Mesendoderm (in vitro differentiated cells): ENCODE measurements at regions not wholly inside any gene's neighbourhood (a gene's known extent, or its start where the extent isn't known, plus 50 kb on each side); places are given as distances from the start of the nearest gene placed in this dataset.
"Not testable (repeated sequence)": the region's sequence is repeated elsewhere in the genome, so short reads cannot be mapped to it uniquely, and the experiment has no call there.

Experiments
- DNase-seq: peaks from one replicate; pipeline ENCODE4 v3.0.0; 2013
- H2AK5ac ChIP-seq: 2 replicates; pipeline ENCODE4 v1.6.1; 2013; ENCODE audit warnings: low read length, inconsistent platforms
- H2BK120ac ChIP-seq: 2 replicates; pipeline ENCODE4 v1.6.1; 2013; ENCODE audit warnings: low read depth, mild to moderate bottlenecking, low read length, moderate library complexity, mixed read lengths
- H2BK15ac ChIP-seq: replicated peaks from 2 replicates; pipeline ENCODE4 v1.6.1; 2013; ENCODE audit warnings: low read depth, mild to moderate bottlenecking, moderate library complexity
- H2BK5ac ChIP-seq: 2 replicates; pipeline ENCODE4 v1.6.1; 2013; ENCODE audit warnings: low read length, inconsistent platforms
- H3K18ac ChIP-seq: 2 replicates; pipeline ENCODE4 v1.6.1; 2013; ENCODE audit warnings: mild to moderate bottlenecking, low read length, mixed read lengths
- H3K23ac ChIP-seq: one replicate; pipeline ENCODE4 v1.6.1; 2013; ENCODE audit warnings: low read length
- H3K27ac ChIP-seq: 2 replicates; pipeline ENCODE4 v1.5.1; 2013; ENCODE audit warnings: low read depth, mild to moderate bottlenecking, inconsistent platforms, low read length, moderate library complexity
- H3K27me3 ChIP-seq: 2 replicates; pipeline ENCODE4 v1.6.1; 2013; ENCODE audit warnings: low read length, control low read depth, mild to moderate bottlenecking, inconsistent platforms; ENCODE audit not compliant: insufficient read depth, poor library complexity
- H3K36me3 ChIP-seq: 2 replicates; pipeline ENCODE4 v1.6.1; 2013; ENCODE audit warnings: low read length, inconsistent platforms; ENCODE audit not compliant: control insufficient read depth, insufficient read depth
- H3K4ac ChIP-seq: one replicate; pipeline ENCODE4 v1.6.1; 2013; ENCODE audit warnings: low read depth, mild to moderate bottlenecking, low read length, moderate library complexity
- H3K4me1 ChIP-seq: 2 replicates; pipeline ENCODE4 v1.6.1; 2013; ENCODE audit warnings: low read depth, low read length, inconsistent platforms; ENCODE audit not compliant: control insufficient read depth
- H3K4me2 ChIP-seq: 2 replicates; pipeline ENCODE4 v1.6.1; 2013; ENCODE audit warnings: low read length
- H3K4me3 ChIP-seq: 2 replicates; pipeline ENCODE4 v1.5.1; 2013; ENCODE audit warnings: mild to moderate bottlenecking, low read length
- H3K56ac ChIP-seq: one replicate; pipeline ENCODE4 v1.6.1; 2013; ENCODE audit warnings: low read length
- H3K79me1 ChIP-seq: 2 replicates; pipeline ENCODE4 v1.6.1; 2013; ENCODE audit warnings: low read length, inconsistent platforms
- H3K79me2 ChIP-seq: 2 replicates; pipeline ENCODE4 v1.6.1; 2013; ENCODE audit warnings: mild to moderate bottlenecking, low read length; ENCODE audit not compliant: control insufficient read depth, insufficient read depth
- H3K9ac ChIP-seq: 2 replicates; pipeline ENCODE4 v1.6.1; 2013; ENCODE audit warnings: low read length, inconsistent platforms
- H4K5ac ChIP-seq: one replicate; pipeline ENCODE4 v1.6.1; 2013; ENCODE audit warnings: low read length
- H4K8ac ChIP-seq: one replicate; pipeline ENCODE4 v1.6.1; 2013; ENCODE audit warnings: low read depth, mild to moderate bottlenecking, control low read depth, low read length, moderate library complexity
- WGBS: extraction: QIAGEN DNeasy Blood & Tissue Kit; methylation state at CpG from one replicate; pipeline ENCODE4 v1.1.7; 2013; ENCODE audit warnings: low lambda C conversion rate, missing lambda C conversion rate; ENCODE audit not compliant: insufficient coverage; ENCODE audit errors: extremely low coverage; 5-methylcytosine and 5-hydroxymethylcytosine counted together

GRCh38 chr20:26006164-26006563, 309.5 kb upstream of the ZNF337 start:
- WGBS = no CpG with 5 or more reads among the region's 4 CpGs
- not testable (repeated sequence) for H3K79me1 ChIP-seq, H3K4me1 ChIP-seq

DNA sequence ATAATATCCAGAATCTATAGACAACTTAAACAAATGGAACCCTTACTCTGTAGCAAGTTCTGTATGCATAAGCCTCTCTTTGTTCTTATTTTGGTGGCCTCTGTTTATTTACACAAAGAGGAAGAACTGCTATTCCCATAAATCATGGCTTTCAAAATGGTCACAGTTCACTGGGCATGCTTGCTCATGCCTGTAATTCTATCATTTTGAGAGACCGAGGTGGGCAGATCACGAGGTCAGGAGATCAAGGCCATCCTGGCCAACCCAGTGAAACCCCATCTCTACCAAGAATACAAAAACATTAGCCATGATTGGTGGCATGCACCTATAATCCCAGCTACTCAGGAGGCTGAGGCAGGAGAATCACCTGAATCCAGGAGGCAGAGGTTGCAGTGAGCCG, 307.3 kb upstream of the ZNF337 start:
- H3K4ac ChIP-seq, H3K56ac ChIP-seq, H3K18ac ChIP-seq, H3K79me1 ChIP-seq, DNase-seq, H4K8ac ChIP-seq, H3K36me3 ChIP-seq, H2BK120ac ChIP-seq, H3K27ac ChIP-seq, H3K27me3 ChIP-seq, H3K4me3 ChIP-seq, H3K79me2 ChIP-seq, H2BK5ac ChIP-seq, H4K5ac ChIP-seq, H2AK5ac ChIP-seq, H3K4me1 ChIP-seq, H3K4me2 ChIP-seq, H3K9ac ChIP-seq, H2BK15ac ChIP-seq, H3K23ac ChIP-seq: not testable (repeated sequence)
- no CpG with 5 or more reads among the region's 3 CpGs for WGBS

More at GRCh38 chr20:26006164-26006563, 309.5 kb upstream of the ZNF337 start:
- H4K5ac ChIP-seq, H3K4ac ChIP-seq, H3K36me3 ChIP-seq, H2BK5ac ChIP-seq, H3K4me3 ChIP-seq, H4K8ac ChIP-seq, H3K56ac ChIP-seq, H3K79me2 ChIP-seq, H3K9ac ChIP-seq, H2BK15ac ChIP-seq, H3K27ac ChIP-seq, H2AK5ac ChIP-seq, H2BK120ac ChIP-seq, H3K27me3 ChIP-seq, H3K4me2 ChIP-seq, DNase-seq, H3K18ac ChIP-seq, H3K23ac ChIP-seq: not testable (repeated sequence)

DNA sequence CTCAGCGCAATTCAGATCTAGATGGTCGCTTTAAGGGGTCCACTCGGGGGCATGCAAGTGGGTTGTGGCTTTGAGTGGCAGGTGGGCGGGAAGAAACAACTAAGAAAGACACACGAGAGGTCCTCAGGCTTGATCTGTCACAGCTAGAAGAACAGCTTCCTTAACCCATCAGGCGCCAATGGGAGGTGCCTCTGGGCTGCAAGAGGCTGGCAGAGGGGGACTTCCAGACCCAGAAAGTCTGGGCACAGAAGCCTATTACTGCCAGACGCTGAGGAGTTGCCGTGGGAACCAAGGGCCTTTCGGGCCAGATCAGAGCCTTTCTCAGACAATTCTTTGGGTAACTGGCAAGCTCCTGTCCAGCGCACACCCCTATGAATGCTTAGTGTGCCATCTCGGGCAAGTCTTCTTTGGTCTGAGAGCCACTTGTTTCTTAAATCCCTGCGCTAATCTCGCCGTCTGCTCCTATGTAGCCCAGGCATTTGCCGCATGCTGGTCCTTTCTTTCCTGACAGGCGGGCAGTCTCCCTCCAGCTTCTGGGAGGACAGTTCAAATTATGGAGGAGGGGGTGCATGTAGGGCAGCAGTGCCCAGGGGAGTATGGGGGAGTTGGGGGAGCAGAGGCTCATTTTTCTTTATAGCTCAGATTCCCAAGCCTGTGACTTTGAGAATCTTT, 300.9 kb upstream of the ZNF337 start:
- not testable (repeated sequence) for H3K4me3 ChIP-seq, H4K8ac ChIP-seq, H3K27me3 ChIP-seq, H3K4ac ChIP-seq, H3K23ac ChIP-seq, H2BK5ac ChIP-seq, H3K79me1 ChIP-seq, H3K4me1 ChIP-seq, H2BK15ac ChIP-seq, H3K4me2 ChIP-seq, H3K27ac ChIP-seq, H4K5ac ChIP-seq, H3K36me3 ChIP-seq, H3K18ac ChIP-seq, H2BK120ac ChIP-seq, H2AK5ac ChIP-seq, H3K56ac ChIP-seq, H3K9ac ChIP-seq, H3K79me2 ChIP-seq, DNase-seq
- no CpG with 5 or more reads among the region's 16 CpGs for WGBS

GRCh38 chr20:25992146-25992545, 295.5 kb upstream of the ZNF337 start:
- no peak overlapping the region for H3K4me2 ChIP-seq
- no peak overlapping the region for H2BK5ac ChIP-seq
- H3K23ac ChIP-seq = no peak overlapping the region
- H3K4ac ChIP-seq = no peak overlapping the region
- H2BK15ac ChIP-seq = no peak overlapping the region
- H3K18ac ChIP-seq = no peak overlapping the region
- H3K36me3 ChIP-seq = no peaks in the 10 kb centered on the region
- H3K79me2 ChIP-seq = no peaks in the 10 kb centered on the region
- H3K27me3 ChIP-seq = no peaks in the 10 kb centered on the region
- no peak overlapping the region for H3K4me3 ChIP-seq
- no peak overlapping the region for H4K5ac ChIP-seq
- H2BK120ac ChIP-seq = no peak overlapping the region
- DNase-seq = no peak
- no CpG with 5 or more reads among the region's 16 CpGs for WGBS
- no peak overlapping the region for H4K8ac ChIP-seq
- no peak overlapping the region for H3K27ac ChIP-seq
- peak overlapping the region; percentile 49 for H3K56ac ChIP-seq
- H3K79me1 ChIP-seq = no peaks in the 10 kb centered on the region
- H2AK5ac ChIP-seq = no peak overlapping the region
- H3K4me1 ChIP-seq = no peaks in the 10 kb centered on the region
- H3K9ac ChIP-seq = no peak overlapping the region

DNA sequence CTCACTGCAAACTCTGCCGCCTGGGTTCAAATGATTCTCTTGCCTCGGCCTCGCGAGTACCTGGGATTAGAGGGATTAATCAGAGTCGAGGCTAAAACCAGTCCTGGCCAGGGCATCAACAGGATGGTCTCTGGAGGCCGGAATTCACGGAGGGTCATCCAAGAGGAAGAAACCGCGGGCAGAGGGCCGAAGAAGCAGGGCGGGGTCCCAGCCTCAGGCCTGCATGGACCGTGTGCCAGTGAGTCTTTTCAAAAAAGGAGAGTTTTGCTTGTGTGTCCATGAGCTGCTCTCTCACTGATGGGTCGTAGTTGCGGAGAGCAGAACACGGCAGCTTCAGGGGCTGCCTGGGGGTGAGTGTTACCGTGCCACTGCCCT, 295.1 kb upstream of the ZNF337 start:
- Histone ChIP-seq H3K4me3 (no peak overlapping the region), H3K23ac (no peak overlapping the region), H2BK120ac (no peak overlapping the region), H2BK5ac (no peak overlapping the region), H3K18ac (no peak overlapping the region), H3K4me2 (no peak overlapping the region), H3K79me2 (no peaks in the 10 kb centered on the region), H3K36me3 (no peaks in the 10 kb centered on the region), H4K8ac (no peak overlapping the region), H3K9ac (no peak overlapping the region), H2AK5ac (no peak overlapping the region), H4K5ac (no peak overlapping the region), H2BK15ac (no peak overlapping the region), H3K56ac (peak overlapping the region; percentile 49), H3K79me1 (no peaks in the 10 kb centered on the region), H3K4me1 (no peaks in the 10 kb centered on the region), H3K27me3 (no peaks in the 10 kb centered on the region), H3K4ac (no peak overlapping the region), H3K27ac (no peak overlapping the region)
- no CpG with 5 or more reads among the region's 16 CpGs for WGBS
- no peak for DNase-seq
